ENCODE measurements at regions not wholly inside any gene's neighbourhood (a gene's known extent, or its start where the extent isn't known, plus 50 kb on each side); places are given as distances from the start of the nearest gene placed in this dataset.
"Not testable (repeated sequence)": the region's sequence is repeated elsewhere in the genome, so short reads cannot be mapped to it uniquely, and the experiment has no call there.

DNA sequence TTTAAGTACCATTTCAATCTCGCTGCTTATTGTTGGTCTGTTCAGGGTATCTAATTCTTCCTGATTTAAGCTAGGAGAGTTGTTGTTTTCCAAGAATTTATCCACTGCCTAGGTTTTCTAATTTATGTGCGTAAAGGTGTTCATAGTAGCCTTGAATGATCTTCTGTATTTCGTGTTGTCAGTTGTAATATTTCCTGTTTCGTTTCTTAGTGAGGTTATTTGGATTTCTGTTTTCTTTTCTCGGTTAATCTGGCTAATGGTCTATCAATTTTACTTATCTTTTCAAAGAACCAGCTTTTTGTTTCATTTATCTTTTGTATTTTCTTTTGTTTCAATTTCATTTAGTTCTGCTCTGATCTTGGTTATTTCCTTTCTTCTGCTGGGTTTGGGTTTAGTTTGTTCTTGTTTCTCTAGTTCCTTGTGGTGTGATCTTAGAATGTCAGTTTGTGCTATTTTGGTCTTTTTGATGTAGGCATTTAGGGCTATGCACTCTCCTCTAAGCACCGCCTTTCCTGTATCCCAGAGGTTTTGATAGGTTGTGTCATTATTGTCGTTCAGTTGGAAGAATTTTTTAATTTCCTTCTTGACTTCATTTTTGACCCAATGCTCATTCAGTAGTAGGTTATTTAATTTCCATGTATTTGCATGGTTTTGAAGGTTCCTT, 92.5 kb upstream of the CSRP2 start:
- not testable (repeated sequence) for H3K4me3 Mint-ChIP-seq; H3K27me3 Mint-ChIP-seq (ENCODE audit: low read depth); H3K36me3 Mint-ChIP-seq; DNase-seq (ENCODE audit: low spot score in 2 of 2, unreplicated experiment in 2 of 2); H3K4me1 Mint-ChIP-seq; H3K27ac Mint-ChIP-seq
- peaks cover 35% of the 10 kb centered on the region for H3K9me3 Mint-ChIP-seq

DNA sequence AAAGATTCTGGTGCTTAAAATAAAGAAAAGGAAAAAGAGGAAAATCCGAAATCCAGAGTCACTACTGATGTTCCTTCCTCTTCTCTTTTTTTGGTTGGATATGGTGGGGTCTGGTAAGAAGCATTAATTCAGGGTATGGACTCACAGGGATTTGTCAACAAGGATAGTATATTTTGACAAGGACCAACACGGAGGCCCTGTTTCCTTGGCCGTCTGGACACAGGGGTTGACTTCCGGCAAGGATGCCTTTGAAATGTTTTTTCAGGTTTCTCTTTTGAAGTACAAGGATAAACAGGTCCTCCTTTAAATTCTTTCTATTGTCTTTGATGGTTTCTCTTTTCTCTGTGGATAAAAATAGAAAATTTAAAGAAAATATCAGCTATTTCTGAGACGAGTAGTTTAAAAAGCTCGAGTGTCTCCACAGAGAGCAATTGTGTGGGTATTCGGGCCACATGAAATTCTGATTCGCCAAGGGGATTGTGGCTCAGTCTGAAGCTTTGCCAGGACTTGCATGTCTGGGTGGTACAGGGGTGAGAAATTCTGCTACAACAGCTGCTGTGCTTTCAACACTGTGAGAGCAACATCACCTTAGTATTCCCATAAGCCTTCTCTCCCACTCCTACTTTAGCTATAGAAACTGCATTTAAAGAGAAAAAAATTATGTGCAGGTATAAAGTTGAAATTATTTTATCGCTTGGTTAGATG, 88.5 kb upstream of the CSRP2 start:
- H3K27me3 Mint-ChIP-seq (ENCODE audit: low read depth) = peaks cover 2% of the 10 kb centered on the region
- no peaks in the 10 kb centered on the region for H3K4me1 Mint-ChIP-seq
- H3K4me3 Mint-ChIP-seq = no peak overlapping the region
- no peak overlapping the region for H3K27ac Mint-ChIP-seq
- no peak for DNase-seq (ENCODE audit: low spot score in 2 of 2, unreplicated experiment in 2 of 2)
- peaks cover 6% of the 10 kb centered on the region for H3K36me3 Mint-ChIP-seq
- peaks cover 24% of the 10 kb centered on the region for H3K9me3 Mint-ChIP-seq
- TF ChIP-seq CTCF (IDR thresholded peaks at IDR 0.05; ENCODE audit: unreplicated experiment) = no peak

GRCh38 chr12:76964784-76965571, 86.2 kb upstream of the CSRP2 start:
- H3K4me3 Mint-ChIP-seq = no peak overlapping the region
- peaks cover 12% of the 10 kb centered on the region for H3K9me3 Mint-ChIP-seq
- H3K4me1 Mint-ChIP-seq = no peaks in the 10 kb centered on the region
- no peak for DNase-seq (ENCODE audit: low spot score in 2 of 2, unreplicated experiment in 2 of 2)
- no peak overlapping the region for H3K27ac Mint-ChIP-seq
- no peak for TF ChIP-seq CTCF (IDR thresholded peaks at IDR 0.05; ENCODE audit: unreplicated experiment)
- H3K36me3 Mint-ChIP-seq = peaks cover 6% of the 10 kb centered on the region
- peaks cover 2% of the 10 kb centered on the region for H3K27me3 Mint-ChIP-seq (ENCODE audit: low read depth)

DNA sequence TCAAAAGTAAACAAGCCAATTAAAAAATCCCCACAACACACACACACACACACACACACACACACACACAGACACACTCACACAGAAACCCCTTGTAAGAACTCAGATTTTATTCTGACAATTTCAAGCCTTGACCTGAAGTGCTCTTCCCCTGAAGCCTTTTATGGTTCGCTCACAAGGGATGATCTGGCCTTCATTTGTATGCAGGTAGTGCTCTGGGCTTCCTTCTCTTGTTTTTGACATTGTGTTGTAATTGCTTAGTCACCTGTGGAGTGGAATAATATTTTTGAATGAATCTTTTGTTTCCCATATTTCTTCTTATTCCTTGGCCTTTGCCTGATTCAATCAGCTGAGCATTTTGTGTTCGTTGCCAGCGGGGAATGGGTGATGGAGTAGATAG, 83.3 kb upstream of the CSRP2 start:
- no peak overlapping the region for H3K4me3 Mint-ChIP-seq
- H3K27me3 Mint-ChIP-seq (ENCODE audit: low read depth) = peaks cover 2% of the 10 kb centered on the region
- no peak for TF ChIP-seq CTCF (IDR thresholded peaks at IDR 0.05; ENCODE audit: unreplicated experiment)
- H3K4me1 Mint-ChIP-seq = peaks cover 2% of the 10 kb centered on the region
- no peak overlapping the region for H3K27ac Mint-ChIP-seq
- H3K36me3 Mint-ChIP-seq = no peaks in the 10 kb centered on the region
- DNase-seq (ENCODE audit: low spot score in 2 of 2, unreplicated experiment in 2 of 2) = no peak
- no peaks in the 10 kb centered on the region for H3K9me3 Mint-ChIP-seq

DNA sequence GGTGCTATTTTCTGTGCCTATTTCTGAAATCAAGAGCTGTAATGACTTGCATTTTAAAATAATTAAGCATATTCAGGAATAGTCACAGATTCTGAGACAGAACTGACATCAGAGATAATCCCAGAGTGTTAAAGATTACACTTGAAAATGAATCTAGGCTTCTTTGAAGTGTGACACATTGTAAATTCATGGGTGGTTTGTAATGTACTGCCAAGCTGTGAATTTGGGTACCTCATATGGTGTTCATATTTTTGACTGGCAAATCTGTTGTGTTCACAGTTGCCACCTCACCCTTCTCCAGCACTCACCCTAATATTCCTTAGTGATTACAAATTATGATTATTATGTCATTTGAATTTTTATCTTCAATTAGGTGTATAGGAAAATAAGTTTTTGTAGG, 78.5 kb upstream of the CSRP2 start:
- H3K27ac Mint-ChIP-seq = no peak overlapping the region
- H3K27me3 Mint-ChIP-seq (ENCODE audit: low read depth) = no peaks in the 10 kb centered on the region
- H3K4me1 Mint-ChIP-seq = peaks cover 14% of the 10 kb centered on the region
- TF ChIP-seq CTCF (IDR thresholded peaks at IDR 0.05; ENCODE audit: unreplicated experiment) = no peak
- no peak for DNase-seq (ENCODE audit: low spot score in 2 of 2, unreplicated experiment in 2 of 2)
- H3K9me3 Mint-ChIP-seq = no peaks in the 10 kb centered on the region
- H3K36me3 Mint-ChIP-seq = no peaks in the 10 kb centered on the region
- H3K4me3 Mint-ChIP-seq = no peak overlapping the region

DNA sequence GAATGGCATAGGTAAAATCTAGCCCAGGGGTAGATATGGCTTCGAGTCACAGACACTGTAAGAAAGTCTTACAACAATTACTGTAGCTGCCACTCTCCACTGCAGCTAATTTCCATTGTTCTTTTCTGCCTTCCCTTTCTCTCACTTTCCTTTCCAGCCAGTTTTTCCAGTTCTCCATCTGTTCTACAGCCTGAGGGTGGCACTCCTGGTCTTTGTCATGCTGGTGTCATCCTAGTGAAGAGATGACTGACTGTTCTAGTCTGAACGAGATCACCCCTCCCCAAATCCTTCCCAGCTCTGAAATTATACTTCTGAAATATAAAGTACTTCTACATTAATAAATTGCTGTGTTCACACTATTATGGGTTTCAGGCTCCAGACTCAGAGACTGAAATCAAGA, 74.2 kb upstream of the CSRP2 start:
- H3K27ac Mint-ChIP-seq = no peak overlapping the region

More for the DNA sequence above, 74.2 kb upstream of the CSRP2 start:
- Mint-ChIP-seq H3K4me1 (peaks cover 32% of the 10 kb centered on the region), H3K9me3 (no peaks in the 10 kb centered on the region), H3K4me3 (no peak overlapping the region), H3K27me3 (ENCODE audit: low read depth) (no peaks in the 10 kb centered on the region), H3K36me3 (no peaks in the 10 kb centered on the region)
- TF ChIP-seq CTCF (IDR thresholded peaks at IDR 0.05; ENCODE audit: unreplicated experiment) = no peak
- DNase-seq (ENCODE audit: low spot score in 2 of 2, unreplicated experiment in 2 of 2) = no peak
